Prostate gland (tissue), 2 donors: ENCODE measurements at regions not wholly inside any gene's neighbourhood (a gene's known extent, or its start where the extent isn't known, plus 50 kb on each side); places are given as distances from the start of the nearest gene placed in this dataset.
"Not testable (repeated sequence)": the region's sequence is repeated elsewhere in the genome, so short reads cannot be mapped to it uniquely, and the experiment has no call there.

ENCODE experiments used
- DNase-seq: peaks from one replicate; pipeline ENCODE4 v3.0.0-alpha.2; 2019; ENCODE audit warnings: low spot score
- H3K27ac ChIP-seq, 2 donors: fragments of 200-600 bp; sonication (generic); 2 replicates each; pipeline ENCODE4 v1.5.1; 2017 to 2019
- H3K27me3 ChIP-seq: fragments of 200-600 bp; sonication (generic); replicated peaks from 2 replicates; pipeline ENCODE4 v1.5.1; 2019; ENCODE audit not compliant: insufficient read depth
- H3K36me3 ChIP-seq, 2 donors: fragments of 200-600 bp; sonication (generic); 1 replicate in 1 of 2; 2 replicates in 1 of 2; pipeline versions ENCODE4 v1.5.1 to v1.8.1; 2017 to 2019
- H3K4me1 ChIP-seq: fragments of 200-600 bp; sonication (generic); replicated peaks from 2 replicates; pipeline ENCODE4 v1.5.1; 2019
- H3K4me3 ChIP-seq, 2 donors: fragments of 200-600 bp; sonication (generic); 2 replicates each; pipeline ENCODE4 v1.5.1; 2017 to 2019
- H3K9me3 ChIP-seq: fragments of 200-600 bp; sonication (generic); 2 replicates; pipeline ENCODE4 v1.5.1; 2017
- CTCF ChIP-seq, 4 experiments: fragments of 200-600 bp in 2 of 4; fragments of 450-650 bp in 2 of 4; sonication (generic) in 2 of 4; IDR thresholded peaks; 1 replicate in 3 of 4; 2 replicates in 1 of 4; pipeline ENCODE4 v1.5.1; 2016 to 2019; ENCODE audit warnings: antibody characterized with exemption in 4 of 4, mild to moderate bottlenecking in 2 of 4, moderate library complexity in 2 of 4
- POLR2A ChIP-seq: fragments of 450-650 bp; IDR thresholded peaks from one replicate; pipeline ENCODE4 v1.6.1; 2016; ENCODE audit warnings: antibody characterized with exemption, mild to moderate bottlenecking
- POLR2AphosphoS5 ChIP-seq: sonication (generic); formaldehyde crosslinking; IDR thresholded peaks from one replicate; pipeline ENCODE4 v1.6.1; 2017; ENCODE audit warnings: antibody characterized with exemption
- WGBS: methylation state at CpG from one replicate; pipeline ENCODE4 v1.1.5; 2018; 5-methylcytosine and 5-hydroxymethylcytosine counted together
- intact Hi-C: fragments of 100-400 bp; cut with DNase I; formaldehyde crosslinking; loops from one replicate; pipeline ENCODE4 v1.14.2; 2022

- intact Hi-C loops: no loop called here
- WGBS: 71% methylated on average over 7 of the region's 7 CpGs
Observed at GRCh38 chrX:1877780-1878179, 262.9 kb downstream of the ASMT start.

GRCh38 chrX:1880884-1881817, 266.3 kb downstream of the ASMT start:
- intact Hi-C loops, DNase-seq, H3K4me3 ChIP-seq, H3K27ac ChIP-seq, H3K36me3 ChIP-seq, H3K9me3 ChIP-seq, H3K4me1 ChIP-seq, H3K27me3 ChIP-seq: not testable (repeated sequence)
- 93% methylated on average over 10 of the region's 10 CpGs for WGBS

More at GRCh38 chrX:1877780-1878179, 262.9 kb downstream of the ASMT start:
- H3K27me3 ChIP-seq: no peaks in the 10 kb centered on the region
- TF ChIP-seq POLR2AphosphoS5 (no peak), POLR2A (no peak), CTCF (IDR thresholded peaks at IDR 0.05) (no peak)
- no peak overlapping the region for H3K27ac ChIP-seq
- H3K36me3 ChIP-seq: no peaks in the 10 kb centered on the region
- no peak overlapping the region for H3K4me3 ChIP-seq
- DNase-seq: no peak
- no peaks in the 10 kb centered on the region for H3K4me1 ChIP-seq
- H3K9me3 ChIP-seq: no peaks in the 10 kb centered on the region

- Histone ChIP-seq H3K27me3 (no peaks in the 10 kb centered on the region), H3K4me3 (no peak overlapping the region), H3K9me3 (no peaks in the 10 kb centered on the region), H3K4me1 (no peaks in the 10 kb centered on the region), H3K27ac (no peak overlapping the region), H3K36me3 (no peaks in the 10 kb centered on the region)
- TF ChIP-seq CTCF (IDR thresholded peaks at IDR 0.05) (no peak), POLR2AphosphoS5 (no peak), POLR2A (no peak)
- no peak for DNase-seq
- WGBS: 67% methylated on average over 8 of the region's 8 CpGs
- intact Hi-C loops: no loop called here
Observed at GRCh38 chrX:1883772-1884171, 268.9 kb downstream of the ASMT start.

- no peak for DNase-seq
- Histone ChIP-seq H3K9me3 (no peaks in the 10 kb centered on the region), H3K27ac (no peak overlapping the region), H3K27me3 (no peaks in the 10 kb centered on the region), H3K4me1 (no peaks in the 10 kb centered on the region), H3K36me3 (no peaks in the 10 kb centered on the region), H3K4me3 (no peak overlapping the region)
- WGBS: 93% methylated on average over 1 of the region's 1 CpG
- TF ChIP-seq CTCF (IDR thresholded peaks at IDR 0.05) (no peak), POLR2AphosphoS5 (no peak), POLR2A (no peak)
- intact Hi-C loops: no loop called here
Observed at GRCh38 chrX:1884446-1884845, 269.6 kb downstream of the ASMT start.

- Histone ChIP-seq H3K4me3 (no peak overlapping the region), H3K27ac (no peak overlapping the region), H3K36me3 (no peaks in the 10 kb centered on the region), H3K4me1 (no peaks in the 10 kb centered on the region), H3K27me3 (no peaks in the 10 kb centered on the region), H3K9me3 (no peaks in the 10 kb centered on the region)
- no peak for DNase-seq
- intact Hi-C loops: no loop called here
- no peak for TF ChIP-seq POLR2AphosphoS5
- TF ChIP-seq POLR2A: no peak
- no peak for TF ChIP-seq CTCF (IDR thresholded peaks at IDR 0.05)
- WGBS: 91% methylated on average over 12 of the region's 12 CpGs
Observed at GRCh38 chrX:1885116-1885515, 270.3 kb downstream of the ASMT start.

GRCh38 chrX:1888305-1888704, 273.4 kb downstream of the ASMT start:
- H3K9me3 ChIP-seq, intact Hi-C loops, H3K36me3 ChIP-seq, H3K27ac ChIP-seq, H3K27me3 ChIP-seq, H3K4me1 ChIP-seq, H3K4me3 ChIP-seq, DNase-seq: not testable (repeated sequence)
- 82% methylated on average over 9 of the region's 9 CpGs for WGBS
